ENCODE measurements at regions not wholly inside any gene's neighbourhood (a gene's known extent, or its start where the extent isn't known, plus 50 kb on each side); places are given as distances from the start of the nearest gene placed in this dataset.

- DNase-seq (ENCODE audit: low read depth, low spot score) (no peak), ATAC-seq (no peak)
- ChIA-PET CTCF (interaction anchor here (0.9 to 1.5 kb wide), 2 partner anchors 11 to 33 kb away, joined by 3 read pairs; no protein-coding TSS in a partner anchor), POLR2A (no interaction called here), RAD21 (ENCODE audit: low non-redundant PET in 1 of 2, low total read pairs in 2 of 2, uncharacterized antibody in 2 of 2, unreplicated experiment in 2 of 2) (no interaction called here)
- Histone ChIP-seq H3K9me2 (ENCODE audit: insufficient read depth) (no peaks in the 10 kb centered on the region), H4K20me1 (ENCODE audit: insufficient read depth) (no peaks in the 10 kb centered on the region; the same call in 1 of the 2 replicates), H3K27me3 (ENCODE audit: insufficient read depth, low read length) (no peaks in the 10 kb centered on the region), H3K4me1 (ENCODE audit: control insufficient read depth in 1 of 2, insufficient read depth in 2 of 2, low read length in 2 of 2) (no peaks in the 10 kb centered on the region), H3K9ac (ENCODE audit: low read length) (no peak overlapping the region), H3K9me3 (ENCODE audit: control insufficient read depth in 1 of 2, insufficient read depth in 1 of 2, low read depth in 1 of 2, low read length in 2 of 2) (no peaks in the 10 kb centered on the region), H3K4me3 (replicated peaks in 1 of 2; ENCODE audit: low read depth in 1 of 2, low read length in 2 of 2) (no peak overlapping the region), H2AFZ (ENCODE audit: low read depth, low read length, poor library complexity, severe bottlenecking) (no peak overlapping the region), H3K27ac (ENCODE audit: low read depth, low read length) (no peak overlapping the region), H3K36me3 (ENCODE audit: control insufficient read depth in 1 of 2, insufficient read depth in 2 of 2, low read length in 2 of 2) (no peaks in the 10 kb centered on the region), H3K79me2 (ENCODE audit: insufficient read depth, low read length) (no peaks in the 10 kb centered on the region), H3K4me2 (ENCODE audit: low read length) (no peak overlapping the region)
- BruUV-seq (replicated peaks): no TSS peak
- intact Hi-C loops (cut with micrococcal nuclease): no loop called here
- TF ChIP-seq EZH2 (IDR thresholded peaks at IDR 0.05): no peak
- no peak for TF ChIP-seq POLR2A (IDR thresholded peaks at IDR 0.05; ENCODE audit: borderline replicate concordance, extremely low read depth, insufficient read depth, insufficient read length)
- no peak for TF ChIP-seq ZFX (IDR thresholded peaks at IDR 0.05)
- no peak for TF ChIP-seq JUND (IDR thresholded peaks at IDR 0.05)
- no peak for TF ChIP-seq SP1 (IDR thresholded peaks at IDR 0.05; ENCODE audit: low read depth)
- TF ChIP-seq MAX (IDR thresholded peaks at IDR 0.05): no peak
- TF ChIP-seq TCF7L2 (IDR thresholded peaks at IDR 0.05; ENCODE audit: borderline replicate concordance, extremely low read depth, insufficient read depth, insufficient read length): no peak
- TF ChIP-seq ELF1 (IDR thresholded peaks at IDR 0.05; ENCODE audit: borderline replicate concordance, low read depth): no peak
- TF ChIP-seq CBX3 (IDR thresholded peaks at IDR 0.05; ENCODE audit: low read depth): no peak
- TF ChIP-seq REST (IDR thresholded peaks at IDR 0.05; ENCODE audit: low read depth): no peak
- TF ChIP-seq YY1 (IDR thresholded peaks at IDR 0.05; ENCODE audit: extremely low read depth, insufficient replicate concordance, low read depth, low read length): no peak
- no peak for TF ChIP-seq CTCF (IDR thresholded peaks at IDR 0.05 in 2 of 3, conservative IDR thresholded peaks at IDR 0.05 in 1 of 3; ENCODE audit: borderline replicate concordance in 1 of 3, insufficient read depth in 1 of 3, low read depth in 2 of 3, low read length in 2 of 3)
- TF ChIP-seq EZH2phosphoT487 (IDR thresholded peaks at IDR 0.05; ENCODE audit: borderline replicate concordance): no peak
- TF ChIP-seq EGR1 (IDR thresholded peaks at IDR 0.05; ENCODE audit: low read depth): no peak
- TF ChIP-seq SIN3A (IDR thresholded peaks at IDR 0.05; ENCODE audit: low read depth): no peak
- no peak for TF ChIP-seq CEBPB (IDR thresholded peaks at IDR 0.05; ENCODE audit: low read depth)
- TF ChIP-seq RAD21 (IDR thresholded peaks at IDR 0.05; ENCODE audit: low read depth): no peak
- no peak for TF ChIP-seq ZNF274 (IDR thresholded peaks at IDR 0.05; ENCODE audit: low read depth, low read length)
- no peak for TF ChIP-seq ZBTB33 (IDR thresholded peaks at IDR 0.05; ENCODE audit: extremely low read depth, insufficient replicate concordance, low read length)
- TF ChIP-seq FOSL1 (IDR thresholded peaks at IDR 0.05; ENCODE audit: low read depth): no peak
These were observed 80.8 kb upstream of the EPHB3 start for GRCh38 chr3:184480831-184481230.
